Suprapubic skin (tissue), 3 donors: ENCODE measurements at regions not wholly inside any gene's neighbourhood (a gene's known extent, or its start where the extent isn't known, plus 50 kb on each side); places are given as distances from the start of the nearest gene placed in this dataset.

Experiments
- EP300 ChIP-seq: sonication (generic); formaldehyde crosslinking; IDR thresholded peaks from one replicate; pipeline ENCODE4 v1.6.1; 2017; ENCODE audit warnings: antibody characterized with exemption
- POLR2A ChIP-seq, 2 donors: fragments of 450-650 bp; IDR thresholded peaks; one replicate each; pipeline ENCODE4 v1.6.1; 2017; ENCODE audit warnings: antibody characterized with exemption in 2 of 2, mild to moderate bottlenecking in 2 of 2, moderate library complexity in 2 of 2
- TF ChIP-seq, protein P1 (sequence below), 2 donors: fragments of 200-600 bp in 1 of 2; fragments of 450-650 bp in 1 of 2; sonication (generic) in 1 of 2; IDR thresholded peaks; one replicate each; pipeline ENCODE4 v1.5.1; 2016 to 2019; ENCODE audit warnings: antibody characterized with exemption in 2 of 2, mild to moderate bottlenecking in 1 of 2, moderate library complexity in 1 of 2

DNA sequence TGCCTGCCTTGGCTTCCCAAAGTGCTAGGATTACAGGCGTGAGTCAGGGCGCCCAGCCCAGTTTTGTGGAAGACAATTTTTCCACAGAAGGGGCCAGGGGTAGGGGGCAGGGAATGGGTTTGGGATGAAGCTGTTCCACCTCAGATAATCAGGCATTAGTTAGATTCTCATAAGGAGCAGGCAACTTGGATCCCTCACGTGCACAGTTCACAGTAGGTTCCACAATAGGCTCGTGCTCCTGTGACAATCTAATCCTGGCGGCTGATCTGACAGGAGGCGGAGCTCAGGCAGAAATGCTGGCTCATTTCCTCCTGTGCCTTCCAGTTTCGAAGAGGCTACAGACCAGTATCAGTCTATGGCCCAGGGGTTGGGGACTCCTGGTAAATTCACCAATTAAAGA, 491.6 kb upstream of the AADAT start:
- TF ChIP-seq, protein P1, sequence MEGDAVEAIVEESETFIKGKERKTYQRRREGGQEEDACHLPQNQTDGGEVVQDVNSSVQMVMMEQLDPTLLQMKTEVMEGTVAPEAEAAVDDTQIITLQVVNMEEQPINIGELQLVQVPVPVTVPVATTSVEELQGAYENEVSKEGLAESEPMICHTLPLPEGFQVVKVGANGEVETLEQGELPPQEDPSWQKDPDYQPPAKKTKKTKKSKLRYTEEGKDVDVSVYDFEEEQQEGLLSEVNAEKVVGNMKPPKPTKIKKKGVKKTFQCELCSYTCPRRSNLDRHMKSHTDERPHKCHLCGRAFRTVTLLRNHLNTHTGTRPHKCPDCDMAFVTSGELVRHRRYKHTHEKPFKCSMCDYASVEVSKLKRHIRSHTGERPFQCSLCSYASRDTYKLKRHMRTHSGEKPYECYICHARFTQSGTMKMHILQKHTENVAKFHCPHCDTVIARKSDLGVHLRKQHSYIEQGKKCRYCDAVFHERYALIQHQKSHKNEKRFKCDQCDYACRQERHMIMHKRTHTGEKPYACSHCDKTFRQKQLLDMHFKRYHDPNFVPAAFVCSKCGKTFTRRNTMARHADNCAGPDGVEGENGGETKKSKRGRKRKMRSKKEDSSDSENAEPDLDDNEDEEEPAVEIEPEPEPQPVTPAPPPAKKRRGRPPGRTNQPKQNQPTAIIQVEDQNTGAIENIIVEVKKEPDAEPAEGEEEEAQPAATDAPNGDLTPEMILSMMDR (IDR thresholded peaks at IDR 0.05) = no peak
- TF ChIP-seq POLR2A (IDR thresholded peaks at IDR 0.05) (no peak), EP300 (no peak)
